BE2C (cell line): ENCODE measurements at regions not wholly inside any gene's neighbourhood (a gene's known extent, or its start where the extent isn't known, plus 50 kb on each side); places are given as distances from the start of the nearest gene placed in this dataset.

Experiments
- DNase-seq: peaks from one replicate; pipeline ENCODE4 v3.0.0-alpha.2; 2020
- H3K27me3 ChIP-seq: fragments of 250-450 bp; sonication (Bioruptor Pico); 2 replicates; pipeline ENCODE4 v1.5.1; 2020; ENCODE audit warnings: mild to moderate bottlenecking
- H3K36me3 ChIP-seq: fragments of 250-450 bp; sonication (Bioruptor Pico); 2 replicates; pipeline ENCODE4 v1.5.1; 2020; ENCODE audit warnings: mild to moderate bottlenecking
- H3K4me1 ChIP-seq: fragments of 250-450 bp; sonication (Bioruptor Pico); 2 replicates; pipeline ENCODE4 v1.5.1; 2020
- H3K4me3 ChIP-seq: 2 replicates; pipeline ENCODE4 v1.5.1; 2011; ENCODE audit warnings: low read depth, low read length
- H3K9me3 ChIP-seq: fragments of 250-450 bp; sonication (Bioruptor Pico); 2 replicates; pipeline ENCODE4 v1.5.1; 2020
- TF ChIP-seq, protein P1 (sequence below): IDR thresholded peaks from 2 replicates; pipeline ENCODE4 v1.5.1; 2012; ENCODE audit warnings: mild to moderate bottlenecking, low read depth, low read length

DNA sequence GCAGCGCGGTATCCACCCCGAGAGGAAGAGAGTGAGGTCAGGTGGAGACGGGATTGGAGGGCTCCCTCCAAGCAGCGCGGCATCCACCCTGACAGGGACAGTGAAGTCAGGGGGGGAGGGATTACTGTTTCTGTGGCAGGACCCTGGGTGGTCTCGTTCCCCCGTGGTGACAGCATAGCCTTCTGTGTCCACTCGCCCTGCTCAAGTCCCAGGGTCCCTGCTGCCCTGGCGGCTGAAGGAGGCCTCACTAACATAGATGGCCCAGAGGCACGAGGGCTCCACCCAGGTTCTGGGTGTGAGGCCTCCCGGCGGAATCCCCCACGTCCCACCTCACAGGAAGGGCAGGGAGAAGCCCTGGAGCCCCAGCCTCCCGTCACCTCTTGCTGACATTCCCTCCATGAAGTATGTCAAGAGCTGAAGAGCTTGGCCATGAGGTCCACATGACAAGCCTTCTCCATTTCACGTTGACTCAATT lies 636.1 kb downstream of the BRD1 start:
- Histone ChIP-seq H3K27me3 (no peaks in the 10 kb centered on the region), H3K9me3 (peaks cover under 1% of the 10 kb centered on the region; the same call in 1 of the 2 replicates), H3K36me3 (no peaks in the 10 kb centered on the region), H3K4me1 (no peaks in the 10 kb centered on the region), H3K4me3 (no peak overlapping the region)
- TF ChIP-seq, protein P1, sequence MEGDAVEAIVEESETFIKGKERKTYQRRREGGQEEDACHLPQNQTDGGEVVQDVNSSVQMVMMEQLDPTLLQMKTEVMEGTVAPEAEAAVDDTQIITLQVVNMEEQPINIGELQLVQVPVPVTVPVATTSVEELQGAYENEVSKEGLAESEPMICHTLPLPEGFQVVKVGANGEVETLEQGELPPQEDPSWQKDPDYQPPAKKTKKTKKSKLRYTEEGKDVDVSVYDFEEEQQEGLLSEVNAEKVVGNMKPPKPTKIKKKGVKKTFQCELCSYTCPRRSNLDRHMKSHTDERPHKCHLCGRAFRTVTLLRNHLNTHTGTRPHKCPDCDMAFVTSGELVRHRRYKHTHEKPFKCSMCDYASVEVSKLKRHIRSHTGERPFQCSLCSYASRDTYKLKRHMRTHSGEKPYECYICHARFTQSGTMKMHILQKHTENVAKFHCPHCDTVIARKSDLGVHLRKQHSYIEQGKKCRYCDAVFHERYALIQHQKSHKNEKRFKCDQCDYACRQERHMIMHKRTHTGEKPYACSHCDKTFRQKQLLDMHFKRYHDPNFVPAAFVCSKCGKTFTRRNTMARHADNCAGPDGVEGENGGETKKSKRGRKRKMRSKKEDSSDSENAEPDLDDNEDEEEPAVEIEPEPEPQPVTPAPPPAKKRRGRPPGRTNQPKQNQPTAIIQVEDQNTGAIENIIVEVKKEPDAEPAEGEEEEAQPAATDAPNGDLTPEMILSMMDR = no peak
- DNase-seq = no peak

DNA sequence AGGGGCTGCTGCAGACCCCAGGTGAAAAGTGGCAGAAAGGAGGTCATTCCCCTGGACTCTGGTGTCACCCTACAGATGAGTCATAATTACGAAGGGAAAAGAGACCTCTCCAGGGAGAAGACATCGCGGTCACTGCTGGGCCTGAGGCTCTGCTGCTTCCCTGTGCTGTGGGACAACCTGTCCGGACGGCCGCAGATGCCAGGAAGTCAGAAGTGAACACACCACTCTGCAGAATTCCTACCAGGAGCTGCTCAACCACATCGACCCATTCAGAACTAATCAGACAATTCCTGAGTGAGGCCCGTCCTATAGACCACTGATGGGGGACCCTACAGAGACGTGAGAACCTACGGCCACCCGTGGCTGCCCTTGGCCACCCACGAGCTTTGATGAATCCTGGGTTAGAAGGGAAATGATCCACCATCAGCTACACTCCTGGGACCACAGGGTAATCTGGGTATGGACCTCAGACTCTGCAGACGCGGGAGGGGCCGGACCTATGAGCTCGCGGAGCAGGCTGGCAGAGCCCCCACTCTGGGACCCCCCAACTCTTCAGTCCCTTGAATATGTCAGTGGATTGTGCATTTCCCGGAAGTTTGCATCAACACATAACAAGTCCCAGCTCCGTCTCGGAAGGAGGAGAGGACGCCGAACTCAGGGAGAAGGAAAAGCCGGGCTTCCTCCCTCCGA lies 636.7 kb downstream of the BRD1 start:
- TF ChIP-seq, protein P1 = no peak
- no peak for DNase-seq
- H3K36me3 ChIP-seq = no peaks in the 10 kb centered on the region
- no peaks in the 10 kb centered on the region for H3K27me3 ChIP-seq
- peaks cover 2% of the 10 kb centered on the region; the same call in 1 of the 2 replicates for H3K9me3 ChIP-seq
- H3K4me1 ChIP-seq = no peaks in the 10 kb centered on the region
- H3K4me3 ChIP-seq = no peak overlapping the region

DNA sequence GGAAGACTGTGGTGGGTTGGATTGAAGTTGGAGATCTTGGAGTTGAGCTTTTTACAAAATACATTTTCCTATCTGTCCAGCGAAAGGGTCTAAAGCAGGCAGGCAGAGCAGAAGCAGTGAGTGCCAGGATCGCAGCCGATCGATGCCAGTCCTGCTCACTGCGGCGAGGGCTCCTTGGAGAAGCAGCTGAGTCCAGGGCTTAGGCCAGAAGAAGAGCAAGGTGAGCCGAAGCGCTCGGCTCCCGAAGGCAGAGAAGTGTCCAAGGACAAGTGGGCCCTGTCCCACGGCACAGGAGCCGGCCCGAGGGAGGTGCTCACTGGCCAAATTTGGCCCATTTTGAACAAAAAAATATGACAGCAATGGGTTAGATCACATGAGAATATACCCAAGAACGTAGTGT lies 637.8 kb downstream of the BRD1 start:
- Histone ChIP-seq H3K36me3 (no peaks in the 10 kb centered on the region), H3K4me1 (no peaks in the 10 kb centered on the region), H3K9me3 (peaks cover 2% of the 10 kb centered on the region; the same call in 1 of the 2 replicates), H3K4me3 (no peak overlapping the region), H3K27me3 (no peaks in the 10 kb centered on the region)
- TF ChIP-seq, protein P1 = no peak
- no peak for DNase-seq

DNA sequence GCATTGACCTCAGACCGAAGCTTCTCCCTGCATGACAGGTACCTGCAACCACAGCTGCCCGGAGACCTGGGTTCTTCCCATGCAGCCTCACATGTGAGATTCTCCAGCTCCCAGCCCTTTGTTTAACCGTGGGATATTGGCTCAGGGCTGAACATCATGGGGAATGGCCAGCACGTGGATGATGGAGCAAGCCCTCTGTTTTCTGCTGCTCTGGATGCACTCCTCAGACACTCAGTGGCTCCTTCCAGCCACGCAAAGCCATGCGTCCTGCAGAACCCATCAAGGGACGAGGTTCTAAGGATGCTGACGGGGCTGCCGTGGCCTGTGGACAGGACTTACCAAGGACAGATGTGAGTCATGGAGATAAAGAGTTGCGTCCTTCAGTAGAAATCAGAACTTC lies 639.1 kb downstream of the BRD1 start:
- Histone ChIP-seq H3K4me3 (no peak overlapping the region), H3K9me3 (peaks cover 2% of the 10 kb centered on the region; the same call in 1 of the 2 replicates), H3K4me1 (no peaks in the 10 kb centered on the region), H3K36me3 (no peaks in the 10 kb centered on the region), H3K27me3 (no peaks in the 10 kb centered on the region)
- TF ChIP-seq, protein P1 = no peak
- DNase-seq = no peak

DNA sequence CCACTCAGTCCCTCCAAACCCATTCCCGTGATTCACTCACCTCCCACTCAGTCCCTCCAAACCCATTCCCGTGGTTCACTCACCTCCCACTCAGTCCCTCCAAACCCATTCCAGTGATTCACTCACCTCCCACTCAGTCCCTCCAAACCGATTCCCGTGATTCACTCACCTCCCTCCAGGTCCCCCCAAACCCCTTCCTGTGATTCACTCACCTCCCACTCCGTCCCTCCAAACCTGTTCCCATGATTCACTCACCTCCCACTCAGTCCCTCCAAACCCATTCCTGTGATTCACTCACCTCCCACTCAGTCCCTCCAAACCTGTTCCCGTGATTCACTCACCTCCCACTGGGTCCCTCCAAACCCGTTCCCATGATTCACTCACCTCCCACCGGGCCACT lies 639.6 kb downstream of the BRD1 start:
- H3K4me3 ChIP-seq = no peak overlapping the region
- no peaks in the 10 kb centered on the region for H3K27me3 ChIP-seq
- TF ChIP-seq, protein P1 = no peak

DNA sequence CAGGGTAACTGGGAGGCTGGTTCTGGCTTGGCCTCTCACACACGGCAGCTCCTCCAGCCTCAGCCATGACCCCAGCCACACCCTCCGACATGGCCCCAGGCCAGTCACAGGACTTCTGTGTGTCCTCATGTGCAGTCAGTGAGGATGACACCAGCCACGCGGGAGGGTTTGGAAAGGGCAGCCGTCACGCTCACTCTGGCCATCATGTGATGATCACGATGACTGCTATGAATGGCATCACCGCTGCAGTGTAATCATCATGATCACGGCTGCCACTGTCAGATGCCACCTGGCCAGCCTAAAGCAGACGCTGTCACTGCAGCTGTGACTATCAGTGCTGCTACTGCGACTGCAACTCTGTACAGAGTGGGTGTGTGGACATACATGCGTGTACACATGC lies 640.9 kb downstream of the BRD1 start:
- no peak for DNase-seq
- TF ChIP-seq, protein P1 = no peak
- H3K9me3 ChIP-seq = peaks cover 2% of the 10 kb centered on the region; the same call in 1 of the 2 replicates
- no peak overlapping the region for H3K4me3 ChIP-seq
- H3K4me1 ChIP-seq = no peaks in the 10 kb centered on the region
- H3K27me3 ChIP-seq = no peaks in the 10 kb centered on the region
- no peaks in the 10 kb centered on the region for H3K36me3 ChIP-seq

More for the DNA sequence above, 639.6 kb downstream of the BRD1 start:
- Histone ChIP-seq H3K4me1 (no peaks in the 10 kb centered on the region), H3K36me3 (no peaks in the 10 kb centered on the region), H3K9me3 (peaks cover 2% of the 10 kb centered on the region; the same call in 1 of the 2 replicates)
- no peak for DNase-seq
